ENCODE measurements at regions not wholly inside any gene's neighbourhood (a gene's known extent, or its start where the extent isn't known, plus 50 kb on each side); places are given as distances from the start of the nearest gene placed in this dataset.
"Not testable (repeated sequence)": the region's sequence is repeated elsewhere in the genome, so short reads cannot be mapped to it uniquely, and the experiment has no call there.

DNA sequence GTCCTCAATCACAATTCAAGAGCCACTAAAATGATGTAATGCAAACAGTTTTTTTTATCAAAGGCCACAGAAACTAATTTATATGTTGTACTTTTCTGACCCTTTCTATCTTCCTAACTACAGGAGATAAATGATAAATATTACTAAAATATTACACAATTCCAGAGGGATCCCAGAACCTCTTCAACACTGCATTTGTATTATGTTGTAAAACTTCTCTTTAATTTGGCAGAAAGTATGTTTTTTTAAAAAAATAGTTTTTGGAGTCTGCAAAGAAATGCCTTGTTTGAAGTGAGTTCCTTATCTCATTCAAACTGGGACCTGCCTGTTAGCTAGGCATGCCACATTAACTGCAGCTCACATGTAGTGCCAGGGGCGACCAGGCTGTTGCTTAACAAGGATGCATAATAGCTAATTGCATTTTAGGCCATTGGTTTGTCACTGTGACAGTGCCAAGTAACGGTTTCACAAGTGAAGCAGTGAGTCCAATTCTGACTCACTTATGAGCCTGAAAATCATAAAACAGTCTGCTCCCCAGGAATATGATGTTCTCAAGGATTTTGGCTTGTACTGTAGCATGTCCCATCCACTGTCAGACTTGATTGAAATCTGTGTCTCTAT is 266.9 kb downstream of the KTN1 start:
- DNase-seq (ENCODE audit: low read depth in 2 of 2), result no peak

DNA sequence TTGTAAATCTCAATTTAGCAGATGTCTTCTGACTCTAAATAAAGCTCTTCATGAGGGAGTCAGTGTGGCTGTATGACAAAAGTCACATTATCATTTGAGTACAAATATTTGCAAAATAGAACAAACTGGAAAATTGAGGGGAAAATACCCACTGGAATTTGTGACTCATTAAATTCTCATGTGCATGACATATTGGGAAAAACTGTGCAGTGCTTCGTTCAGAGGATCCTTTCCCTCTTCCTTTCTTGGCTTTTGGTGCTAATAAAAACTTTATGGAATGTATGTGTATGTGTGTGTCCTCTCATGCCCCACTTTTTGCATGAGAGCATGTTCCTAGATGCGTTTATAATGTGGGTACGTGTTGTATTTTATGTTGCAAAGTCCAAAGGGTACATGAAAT is 267.8 kb downstream of the KTN1 start:
- DNase-seq (ENCODE audit: low read depth in 2 of 2), result no peak

DNA sequence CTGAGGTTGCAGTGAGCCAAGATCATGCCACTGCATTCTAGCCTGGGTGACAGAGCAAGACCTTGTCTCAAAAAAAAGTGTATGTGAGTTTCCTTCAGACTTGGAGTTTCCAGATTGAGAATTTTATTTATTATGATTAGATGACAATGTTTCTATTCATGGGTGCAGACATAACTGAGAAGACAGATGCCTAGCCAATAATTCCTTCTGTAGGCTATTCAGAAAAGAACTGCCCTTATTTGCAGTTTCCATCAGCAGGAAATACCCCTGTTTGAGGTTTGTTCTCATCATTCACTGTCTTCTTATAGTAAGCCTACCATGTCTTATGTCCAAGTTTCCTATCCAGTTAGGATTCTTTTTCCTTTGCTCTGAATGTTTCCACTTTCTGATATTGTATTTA is 269.0 kb downstream of the KTN1 start:
- DNase-seq (ENCODE audit: low read depth in 2 of 2), result no peak

DNA sequence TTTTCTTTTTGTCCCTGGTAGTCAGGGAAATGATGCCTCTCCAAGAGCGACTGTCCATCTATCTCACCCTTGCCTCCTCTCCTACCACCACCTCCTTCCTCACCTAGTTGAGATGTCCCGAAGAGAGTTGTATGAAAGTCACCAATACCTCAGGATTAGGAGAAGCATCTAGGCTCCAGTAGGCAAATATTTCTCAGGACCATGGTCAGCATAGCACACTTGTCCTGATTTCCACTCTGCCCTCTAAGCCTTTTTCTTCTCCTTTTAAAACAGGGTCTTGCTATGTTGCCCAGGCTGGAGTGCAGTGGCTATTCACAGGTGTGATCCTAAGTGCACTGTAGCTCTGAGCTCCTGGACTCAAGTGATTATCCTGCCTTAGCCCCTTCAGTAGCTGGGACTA is 268.4 kb upstream of the PELI2 start:
- DNase-seq (ENCODE audit: low read depth in 2 of 2), result no peak

DNA sequence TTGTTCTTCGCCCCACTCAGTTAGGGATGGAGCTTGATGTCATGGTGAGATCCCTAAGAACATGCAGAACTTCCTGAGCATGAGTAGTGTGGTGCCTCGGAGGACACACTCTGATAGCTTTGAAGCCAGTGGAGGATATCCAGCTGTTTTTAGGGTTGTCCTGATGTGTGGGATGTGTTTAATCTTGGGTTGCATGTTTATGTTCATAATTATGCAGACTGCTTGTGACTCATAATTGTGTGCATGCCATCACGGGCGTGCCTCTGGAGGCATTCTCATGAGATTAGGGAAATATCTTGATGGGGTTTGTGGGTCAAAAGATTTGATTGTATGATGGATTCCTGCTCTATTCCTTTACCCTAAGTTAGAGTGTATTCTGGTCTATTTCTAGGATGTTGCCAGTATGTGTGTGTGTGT is 267.4 kb upstream of the PELI2 start:
- DNase-seq (ENCODE audit: low read depth in 2 of 2), result no peak

DNA sequence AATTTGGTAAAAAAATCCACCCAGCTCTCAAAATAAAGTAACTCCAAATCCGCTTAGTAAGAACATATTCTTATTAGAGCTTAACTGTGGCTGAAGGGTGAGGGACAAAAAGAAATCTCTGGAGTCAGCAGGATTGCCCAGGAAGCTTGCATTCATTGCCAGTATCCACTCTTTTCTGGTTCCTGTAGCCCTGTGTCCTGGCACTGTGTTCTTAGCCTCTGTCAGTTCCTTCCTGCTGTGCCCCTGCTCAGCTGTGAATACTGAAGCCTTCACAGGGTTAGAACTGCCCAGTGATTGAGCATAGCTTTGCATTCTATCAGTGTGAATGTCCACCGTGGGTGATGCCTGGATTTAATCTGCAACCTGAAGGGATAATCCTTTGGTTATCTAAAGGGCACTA is 266.9 kb upstream of the PELI2 start:
- no peak for DNase-seq (ENCODE audit: low read depth in 2 of 2)

DNA sequence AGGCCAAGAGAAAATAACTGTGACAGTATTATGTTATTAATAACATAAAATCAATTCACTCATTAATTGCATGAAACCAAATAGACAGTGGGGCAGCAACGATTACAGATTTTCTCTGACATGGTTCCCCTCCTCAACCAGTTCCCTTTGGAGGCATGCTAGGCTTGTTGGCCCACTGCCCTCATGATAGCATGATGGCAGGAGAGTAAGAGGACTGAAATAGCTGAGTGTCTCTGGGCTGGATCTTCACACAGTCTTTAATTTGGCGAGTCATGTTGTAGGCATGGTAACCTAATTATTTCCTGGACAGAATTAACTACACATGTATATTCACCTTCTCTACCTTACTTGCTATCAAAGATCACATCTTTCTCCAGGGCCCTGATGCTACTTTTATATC is 266.2 kb upstream of the PELI2 start:
- no peak for DNase-seq (ENCODE audit: low read depth in 2 of 2)

DNA sequence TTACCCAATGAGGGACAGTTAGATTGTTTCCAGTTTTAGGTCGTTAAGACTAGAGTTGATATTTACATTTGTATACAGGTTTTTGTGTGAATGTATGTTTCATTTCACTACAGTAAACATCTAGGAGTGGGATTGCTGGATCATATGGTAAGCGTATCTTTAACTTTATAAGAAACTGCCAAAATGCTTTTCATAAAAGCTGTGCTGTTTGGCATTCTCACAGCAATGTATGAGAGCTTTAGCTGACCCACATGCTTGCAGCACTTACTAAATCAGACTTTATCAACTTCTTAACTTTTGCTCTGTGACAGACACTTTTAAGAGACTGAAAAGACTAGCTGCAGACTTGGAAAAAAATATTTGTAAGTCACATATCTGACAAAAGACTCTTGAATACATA is 262.5 kb upstream of the PELI2 start:
- no peak for DNase-seq (ENCODE audit: low read depth in 2 of 2)

DNA sequence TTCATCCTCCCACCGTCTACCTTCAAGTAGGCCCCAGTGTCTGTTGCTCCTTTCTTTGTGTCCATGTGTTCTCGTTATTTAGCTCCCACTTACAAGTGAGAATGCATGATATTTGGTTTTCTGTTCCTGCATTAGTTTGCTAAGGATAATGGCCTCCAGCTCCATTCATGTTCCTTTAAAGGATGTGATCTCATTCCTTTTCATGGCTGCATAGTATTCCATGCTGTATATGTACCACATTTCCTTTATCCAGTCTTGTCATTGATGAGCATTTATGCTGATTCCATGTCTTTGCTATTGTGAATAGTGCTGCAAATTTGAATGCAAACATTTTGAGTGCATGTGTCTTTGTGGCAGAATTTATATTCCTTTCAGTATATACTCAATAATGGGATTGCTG is 259.6 kb upstream of the PELI2 start:
- DNase-seq (ENCODE audit: low read depth in 2 of 2), result no peak

DNA sequence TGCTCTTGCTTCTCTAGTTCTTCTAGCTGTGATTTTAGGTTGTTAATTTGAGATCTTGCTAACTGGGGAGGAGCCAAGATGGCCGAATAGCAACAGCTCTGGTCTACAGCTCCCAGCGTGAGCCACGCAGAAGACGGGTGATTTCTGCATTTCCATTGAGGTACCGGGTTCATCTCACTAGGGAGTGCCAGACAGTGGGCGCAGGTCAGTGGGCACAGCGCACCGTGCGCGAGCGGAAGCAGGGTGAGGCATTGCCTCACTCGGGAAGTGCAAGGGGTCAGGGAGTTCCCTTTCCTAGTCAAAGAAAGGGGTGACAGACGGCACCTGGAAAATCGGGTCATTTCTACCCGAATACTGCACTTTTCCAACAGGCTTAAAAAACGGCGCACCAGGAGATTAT is 256.6 kb upstream of the PELI2 start:
- DNase-seq (ENCODE audit: low read depth in 2 of 2), result not testable (repeated sequence)

DNA sequence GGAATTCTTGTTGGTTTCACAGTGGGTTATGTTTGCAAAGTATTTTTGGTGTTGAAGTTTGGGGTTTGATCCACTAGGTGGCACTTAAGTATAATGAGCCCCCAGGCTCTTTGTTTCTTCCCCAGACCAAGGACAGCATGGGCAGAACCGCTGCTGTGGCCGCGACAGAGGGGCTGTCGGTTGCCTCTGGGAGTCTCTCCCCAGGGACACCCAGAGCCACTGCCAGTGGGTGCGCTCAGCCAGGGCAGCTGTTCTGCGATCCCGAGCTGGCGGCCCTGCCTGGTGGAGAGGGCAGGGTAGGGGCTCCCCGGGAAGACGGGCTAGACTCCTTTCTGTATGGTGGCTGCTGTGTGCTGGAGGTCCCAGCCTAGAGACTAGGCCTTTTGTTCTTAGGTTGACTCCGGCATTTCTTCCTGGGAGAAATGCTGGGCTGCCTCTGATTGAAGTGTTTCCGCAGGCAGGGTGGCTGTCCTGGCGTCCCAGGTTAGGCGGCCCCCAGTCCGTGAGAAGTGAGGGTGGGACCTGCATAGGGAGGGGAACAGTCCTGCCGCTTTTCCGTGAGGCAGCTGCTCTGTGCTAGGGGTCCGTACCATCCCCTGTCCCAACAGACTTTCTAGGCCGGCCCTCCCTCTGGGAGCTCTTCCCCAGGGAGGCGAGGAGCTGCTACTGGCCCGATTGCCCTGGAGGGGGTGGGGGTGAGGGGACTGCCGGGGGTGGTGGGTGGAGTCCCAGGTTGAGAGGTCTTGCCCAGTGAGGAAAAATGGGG is 253.1 kb upstream of the PELI2 start:
- no peak for DNase-seq (ENCODE audit: low read depth in 2 of 2)

DNA sequence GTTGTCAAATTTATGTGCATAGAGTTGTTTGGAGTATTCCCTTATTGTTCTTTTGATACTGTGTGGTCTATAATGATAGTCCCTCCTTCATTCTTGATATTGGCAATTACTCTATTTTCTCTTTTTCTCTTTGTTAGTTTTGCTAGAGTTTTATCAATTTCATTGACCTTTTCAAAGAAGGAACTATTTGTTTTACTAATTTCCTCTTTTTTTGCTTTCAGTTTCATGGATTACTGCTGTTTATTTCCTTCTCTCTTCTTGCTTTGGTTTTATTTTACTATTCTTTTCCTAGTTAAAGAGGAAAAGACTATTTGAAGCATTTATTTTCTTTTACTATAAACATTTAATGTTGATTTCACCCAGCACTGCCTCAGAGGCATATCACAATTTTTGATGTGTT is 250.9 kb upstream of the PELI2 start:
- no peak for DNase-seq (ENCODE audit: low read depth in 2 of 2)

DNA sequence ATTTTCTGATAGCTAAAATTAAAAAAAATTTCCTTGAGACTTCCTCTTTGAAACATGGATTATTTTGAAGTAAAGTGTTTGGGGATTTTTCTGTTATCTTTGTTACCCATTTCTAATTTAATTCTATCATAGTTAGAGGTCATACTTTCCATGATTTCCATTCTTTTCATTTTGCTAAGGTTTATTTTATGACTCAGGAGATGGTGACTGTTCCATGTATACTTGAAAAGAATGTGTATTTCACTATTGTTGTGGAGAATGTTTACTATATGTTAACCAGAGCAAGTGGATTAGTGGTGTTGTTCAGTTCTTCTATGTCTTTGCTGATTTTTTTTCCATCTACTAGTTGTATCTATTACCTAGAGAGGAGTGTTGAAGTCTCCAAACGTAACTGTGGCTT is 250.5 kb upstream of the PELI2 start:
- DNase-seq (ENCODE audit: low read depth in 2 of 2), result no peak

DNA sequence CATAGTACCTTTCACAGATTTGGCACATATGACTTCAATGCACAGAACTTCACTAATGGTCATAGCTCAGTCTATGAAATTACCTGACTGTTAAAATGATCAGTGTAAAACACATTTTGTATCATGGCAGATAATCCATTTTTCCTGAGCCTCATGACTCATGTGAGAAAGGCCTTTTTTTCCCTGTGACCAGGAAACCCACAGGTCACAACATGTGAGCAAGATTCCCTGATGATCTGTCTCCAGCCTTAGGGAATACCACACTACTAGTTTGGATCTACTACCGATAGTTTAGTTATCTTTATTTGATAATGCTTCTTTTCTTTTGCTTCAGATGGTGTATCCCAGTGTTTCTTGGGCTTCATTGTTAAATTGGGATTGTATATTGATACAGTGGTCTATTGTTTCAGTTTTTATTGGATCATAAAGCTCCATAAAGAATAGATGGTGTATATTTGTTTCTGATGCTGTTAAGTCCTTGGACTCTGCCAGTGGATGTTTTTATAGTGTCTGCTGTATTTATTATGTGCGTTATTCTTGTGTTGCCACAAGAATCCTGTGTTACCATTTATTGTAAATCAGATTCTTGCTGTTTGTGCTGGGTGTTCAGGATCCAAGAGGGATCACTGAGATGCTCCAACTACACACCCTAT is 248.7 kb upstream of the PELI2 start:
- no peak for DNase-seq (ENCODE audit: low read depth in 2 of 2)

DNA sequence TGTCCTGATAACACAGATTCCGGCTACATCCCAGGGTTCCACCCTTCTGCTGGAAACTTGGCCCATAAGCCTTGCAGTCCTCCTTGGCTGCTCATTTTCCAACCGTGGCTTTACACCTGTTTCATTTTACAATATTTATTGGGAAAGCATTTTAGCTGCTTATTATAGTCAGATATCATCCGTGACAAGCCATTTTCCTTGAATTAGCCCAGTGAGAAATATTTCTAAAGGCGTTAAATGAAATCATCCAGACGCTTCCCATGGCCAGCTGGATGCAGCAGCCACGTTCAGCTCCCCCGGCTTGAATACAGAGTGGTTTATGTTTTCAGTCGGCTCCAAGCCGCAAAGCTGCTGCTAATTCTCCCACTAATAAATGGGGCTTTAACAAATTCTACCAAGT is 245.0 kb upstream of the PELI2 start:
- DNase-seq (ENCODE audit: low read depth in 2 of 2), result no peak

DNA sequence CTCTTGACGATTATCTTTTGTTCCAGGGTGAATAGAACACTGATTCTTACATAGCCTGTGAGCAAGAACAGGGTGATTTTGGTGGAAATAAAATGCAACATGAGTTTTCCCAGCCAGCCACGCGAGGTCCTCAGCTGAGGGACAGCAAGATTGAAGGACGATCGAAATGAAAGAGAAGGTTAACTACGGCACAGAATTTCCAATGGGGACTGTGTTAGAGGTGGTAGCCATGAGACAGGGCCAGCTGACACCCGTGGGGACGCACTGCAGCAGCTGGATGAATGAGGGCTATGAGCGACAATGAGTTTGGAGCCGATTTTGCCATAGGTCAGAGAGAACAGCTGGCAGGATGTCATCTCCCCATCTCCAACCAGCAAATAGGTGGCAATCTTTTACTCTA is 243.4 kb upstream of the PELI2 start:
- no peak for DNase-seq (ENCODE audit: low read depth in 2 of 2)

DNA sequence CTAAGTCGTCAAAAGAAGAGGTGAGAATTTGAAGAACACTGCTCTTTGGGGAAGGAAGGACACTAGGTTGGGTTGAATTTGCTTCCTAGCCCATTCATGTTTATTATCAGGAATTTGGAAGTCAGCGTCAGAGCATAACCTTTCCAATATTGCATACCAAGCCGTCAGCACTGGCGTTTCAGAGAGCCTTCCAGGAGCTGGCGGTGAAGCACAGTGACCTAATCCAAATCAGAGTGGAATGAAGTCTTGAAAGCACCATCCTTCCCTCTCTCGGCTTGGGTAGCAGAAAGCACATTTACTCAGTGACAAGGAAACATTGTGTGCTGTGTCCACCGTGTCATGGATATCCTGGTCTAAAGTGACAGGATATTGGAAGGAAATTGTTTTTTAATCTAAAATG is 240.3 kb upstream of the PELI2 start:
- no peak for DNase-seq (ENCODE audit: low read depth in 2 of 2)

DNA sequence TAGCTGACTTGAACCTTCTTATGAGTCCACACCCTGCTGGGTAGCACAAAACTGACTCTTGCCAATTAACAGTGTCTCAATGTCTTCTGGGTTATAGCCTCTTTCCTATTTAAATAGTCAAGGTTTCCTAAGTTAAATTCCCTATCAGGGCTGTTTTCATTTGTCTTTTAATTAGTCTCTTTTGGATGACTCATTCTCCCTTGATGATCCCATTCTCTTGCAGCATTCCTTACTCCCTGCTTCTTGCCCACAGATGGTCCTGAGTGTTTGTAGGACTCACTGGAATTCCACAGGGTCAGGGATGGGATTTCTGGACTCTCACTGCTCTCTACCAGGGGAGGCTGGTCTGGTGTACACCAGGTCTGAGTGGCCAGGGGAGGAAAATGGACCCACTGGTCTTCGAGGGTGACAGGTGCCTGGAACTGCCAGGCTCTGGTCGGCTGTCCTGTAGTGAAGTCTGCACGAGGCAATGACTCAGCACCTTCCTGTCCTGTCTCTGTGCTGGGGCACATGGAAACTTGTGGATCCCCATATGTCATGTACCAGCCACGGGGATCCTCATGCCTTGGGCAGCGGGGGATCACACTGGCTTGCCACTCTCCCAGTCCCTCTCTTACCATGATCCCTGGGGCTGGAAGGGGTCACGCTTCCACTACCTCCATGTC is 236.5 kb upstream of the PELI2 start:
- DNase-seq (ENCODE audit: low read depth in 2 of 2), result no peak

DNA sequence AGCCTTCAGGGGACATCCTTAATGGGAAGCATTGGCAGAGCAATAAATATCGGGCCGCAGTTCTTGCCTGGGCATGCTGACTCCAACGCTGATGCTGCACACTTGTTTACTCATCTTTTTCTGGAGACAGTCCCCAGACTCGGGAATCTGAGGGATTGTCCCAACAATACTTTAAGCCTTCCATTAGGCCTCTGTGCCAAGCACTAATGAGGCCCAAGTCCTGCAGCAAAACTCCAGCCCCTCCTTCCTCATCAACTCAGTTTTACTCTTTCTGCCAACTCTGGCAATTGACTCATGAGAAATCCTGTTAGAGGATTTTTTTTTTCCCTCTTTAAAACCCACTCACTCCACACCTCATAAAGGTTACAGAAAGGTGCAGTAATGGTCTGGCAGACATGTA is 233.4 kb upstream of the PELI2 start:
- no peak for DNase-seq (ENCODE audit: low read depth in 2 of 2)

DNA sequence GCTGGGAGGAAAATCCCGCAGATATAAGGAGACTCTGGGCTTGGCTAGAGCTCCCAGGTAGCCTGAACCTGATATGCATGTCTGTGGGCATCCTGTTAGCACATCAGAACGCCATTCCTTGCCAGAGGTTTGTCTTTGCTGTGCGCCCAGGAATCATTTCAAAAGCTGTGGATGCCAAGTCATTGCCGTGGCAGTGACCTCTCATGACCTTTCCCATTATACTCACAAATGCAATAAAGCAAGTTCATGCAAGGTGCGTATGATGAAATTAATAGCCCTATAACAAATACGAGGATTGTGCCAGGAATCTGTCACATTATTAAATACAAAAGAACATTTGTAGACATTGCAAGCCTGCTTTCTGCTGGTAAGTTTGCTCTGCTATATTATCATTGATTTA is 229.1 kb upstream of the PELI2 start:
- no peak for DNase-seq (ENCODE audit: low read depth in 2 of 2)

DNA sequence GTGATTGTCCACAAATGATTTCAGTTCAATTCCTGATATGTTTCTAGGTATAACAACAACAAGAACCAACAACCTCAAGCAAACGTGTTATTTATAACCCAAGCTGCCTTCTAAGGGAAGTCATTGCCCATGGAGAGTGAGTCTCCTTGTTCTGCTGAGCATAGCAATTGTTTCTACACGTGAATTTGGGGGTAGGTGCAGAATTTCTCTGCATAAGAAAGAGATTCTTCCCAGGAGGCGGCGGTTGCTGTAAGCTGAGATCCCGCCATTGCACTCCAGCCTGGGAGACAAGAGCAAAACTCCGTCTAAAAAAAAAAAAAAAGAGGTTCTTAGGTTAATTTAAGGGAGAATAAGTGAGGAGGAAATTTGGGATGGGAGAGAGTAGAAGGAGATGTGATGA is 226.5 kb upstream of the PELI2 start:
- DNase-seq (ENCODE audit: low read depth in 2 of 2), result no peak

DNA sequence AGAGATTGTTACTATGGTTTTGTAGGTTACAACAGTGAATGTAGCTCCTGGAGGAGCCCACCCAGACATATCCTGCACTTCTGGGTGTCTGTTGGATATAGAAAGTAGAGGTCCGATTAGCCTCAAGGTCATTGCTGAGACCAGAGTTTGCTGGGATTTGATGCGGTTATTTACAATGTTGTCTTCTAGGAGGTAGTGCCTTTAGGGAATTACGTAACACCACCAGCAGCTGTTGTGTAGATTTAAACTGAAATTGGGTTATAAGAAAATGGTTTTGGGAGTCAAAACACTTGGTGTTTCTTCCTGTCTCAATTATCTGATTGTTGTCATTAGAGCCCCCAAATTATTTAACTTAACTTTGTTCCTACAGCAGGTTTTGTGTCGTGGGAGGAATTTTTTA is 225.3 kb upstream of the PELI2 start:
- no peak for DNase-seq (ENCODE audit: low read depth in 2 of 2)

DNA sequence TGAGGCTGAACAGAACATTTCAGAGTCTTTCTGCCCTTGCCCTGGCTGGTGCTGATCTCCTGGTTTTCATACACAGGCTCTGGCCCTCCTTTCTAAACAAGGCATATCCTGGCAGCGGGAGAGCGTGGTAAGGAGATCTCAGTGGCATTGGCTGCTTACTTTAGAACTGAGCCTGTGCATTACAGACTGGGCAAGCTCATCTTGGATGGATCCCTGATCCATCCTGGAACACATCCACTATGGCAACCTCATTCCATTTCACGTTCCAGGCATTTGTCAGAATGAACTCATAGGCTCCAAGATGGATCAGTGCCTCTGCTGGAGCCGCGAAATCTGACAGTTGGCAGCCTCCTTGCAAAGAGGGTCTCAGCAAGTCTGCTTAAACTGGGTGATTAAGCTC is 224.5 kb upstream of the PELI2 start:
- DNase-seq (ENCODE audit: low read depth in 2 of 2), result no peak
